ENCODE measurements at regions not wholly inside any gene's neighbourhood (a gene's known extent, or its start where the extent isn't known, plus 50 kb on each side); places are given as distances from the start of the nearest gene placed in this dataset.

DNA sequence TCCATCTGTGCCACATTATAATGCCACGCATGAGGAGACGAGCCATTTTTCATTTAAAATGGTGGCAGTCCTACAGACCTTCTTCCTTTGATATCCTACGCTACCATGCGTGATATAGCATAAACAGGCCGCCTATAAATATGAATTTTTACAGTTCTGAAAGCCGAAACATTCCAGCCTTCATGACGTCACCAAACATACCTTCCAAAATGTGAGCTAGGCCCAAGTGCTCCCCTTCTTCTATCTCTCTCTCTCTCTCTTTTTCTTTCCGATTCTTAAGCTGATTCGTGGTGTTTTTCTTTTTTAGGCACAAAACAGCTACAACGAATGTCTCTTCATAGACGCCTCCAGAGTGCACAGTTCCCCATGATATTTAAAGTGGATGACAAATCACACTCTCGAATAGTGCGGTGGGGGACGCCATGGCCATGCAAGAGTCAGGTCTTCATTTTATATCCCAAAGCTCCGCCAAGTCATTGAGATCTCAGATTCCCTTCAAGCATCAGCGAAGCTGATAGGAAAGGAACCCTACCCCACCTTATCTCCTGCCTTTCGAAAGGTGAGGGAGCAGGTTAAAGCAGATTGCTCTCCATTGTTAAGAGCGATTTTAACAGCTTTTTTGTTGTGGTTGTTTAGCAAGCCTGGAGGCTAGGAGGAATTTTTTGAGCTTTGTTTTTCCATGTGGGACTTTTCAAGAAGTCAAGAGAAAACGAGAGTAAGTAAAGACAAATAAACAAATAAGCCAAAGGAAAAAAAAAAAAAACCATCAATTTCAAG lies 436.3 kb downstream of the CMPK2 start:
- Histone ChIP-seq H3K27me3 (ENCODE audit: control insufficient read depth, insufficient read depth, low read length) (no peaks in the 10 kb centered on the region), H3K4me3 (ENCODE audit: low read depth, low read length) (no peak overlapping the region), H3K36me3 (ENCODE audit: control insufficient read depth, insufficient read depth, low read length) (no peaks in the 10 kb centered on the region)
- ChIA-PET CTCF (no interaction called here), POLR2A (interaction anchor here (0.7 kb wide), 1 partner anchor 22 kb away, joined by 24 read pairs; no protein-coding TSS in a partner anchor)
- TF ChIP-seq, protein P1, sequence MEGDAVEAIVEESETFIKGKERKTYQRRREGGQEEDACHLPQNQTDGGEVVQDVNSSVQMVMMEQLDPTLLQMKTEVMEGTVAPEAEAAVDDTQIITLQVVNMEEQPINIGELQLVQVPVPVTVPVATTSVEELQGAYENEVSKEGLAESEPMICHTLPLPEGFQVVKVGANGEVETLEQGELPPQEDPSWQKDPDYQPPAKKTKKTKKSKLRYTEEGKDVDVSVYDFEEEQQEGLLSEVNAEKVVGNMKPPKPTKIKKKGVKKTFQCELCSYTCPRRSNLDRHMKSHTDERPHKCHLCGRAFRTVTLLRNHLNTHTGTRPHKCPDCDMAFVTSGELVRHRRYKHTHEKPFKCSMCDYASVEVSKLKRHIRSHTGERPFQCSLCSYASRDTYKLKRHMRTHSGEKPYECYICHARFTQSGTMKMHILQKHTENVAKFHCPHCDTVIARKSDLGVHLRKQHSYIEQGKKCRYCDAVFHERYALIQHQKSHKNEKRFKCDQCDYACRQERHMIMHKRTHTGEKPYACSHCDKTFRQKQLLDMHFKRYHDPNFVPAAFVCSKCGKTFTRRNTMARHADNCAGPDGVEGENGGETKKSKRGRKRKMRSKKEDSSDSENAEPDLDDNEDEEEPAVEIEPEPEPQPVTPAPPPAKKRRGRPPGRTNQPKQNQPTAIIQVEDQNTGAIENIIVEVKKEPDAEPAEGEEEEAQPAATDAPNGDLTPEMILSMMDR (IDR thresholded peaks at IDR 0.05; ENCODE audit: insufficient read depth, low read depth, low read length), result no peak
- no peak for DNase-seq (ENCODE audit: low read depth)

DNA sequence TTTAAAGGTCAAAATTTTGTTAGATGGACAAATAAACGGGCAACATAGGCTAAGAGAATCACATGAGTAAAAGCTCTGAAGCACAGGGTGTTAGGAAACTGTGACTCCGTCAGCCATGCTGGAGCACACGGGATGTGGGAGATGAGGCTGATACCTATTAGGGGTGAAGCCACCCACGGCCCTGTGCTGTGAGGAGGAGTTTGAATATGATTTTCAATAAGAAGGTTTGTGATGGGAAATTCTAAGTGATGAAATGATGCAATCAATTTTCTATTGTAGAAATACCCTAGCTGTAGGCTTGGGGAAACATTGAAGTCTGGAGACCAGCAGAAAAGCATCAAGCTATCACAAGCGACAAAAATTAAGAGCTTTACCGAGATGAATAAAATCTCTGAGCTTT lies 431.3 kb downstream of the CMPK2 start:
- ChIA-PET CTCF (no interaction called here), POLR2A (no interaction called here)
- TF ChIP-seq, protein P1 (IDR thresholded peaks at IDR 0.05; ENCODE audit: insufficient read depth, low read depth, low read length), result no peak
- Histone ChIP-seq H3K4me3 (ENCODE audit: low read depth, low read length) (no peak overlapping the region), H3K27me3 (ENCODE audit: control insufficient read depth, insufficient read depth, low read length) (no peaks in the 10 kb centered on the region), H3K36me3 (ENCODE audit: control insufficient read depth, insufficient read depth, low read length) (no peaks in the 10 kb centered on the region)
- DNase-seq (ENCODE audit: low read depth), result no peak

DNA sequence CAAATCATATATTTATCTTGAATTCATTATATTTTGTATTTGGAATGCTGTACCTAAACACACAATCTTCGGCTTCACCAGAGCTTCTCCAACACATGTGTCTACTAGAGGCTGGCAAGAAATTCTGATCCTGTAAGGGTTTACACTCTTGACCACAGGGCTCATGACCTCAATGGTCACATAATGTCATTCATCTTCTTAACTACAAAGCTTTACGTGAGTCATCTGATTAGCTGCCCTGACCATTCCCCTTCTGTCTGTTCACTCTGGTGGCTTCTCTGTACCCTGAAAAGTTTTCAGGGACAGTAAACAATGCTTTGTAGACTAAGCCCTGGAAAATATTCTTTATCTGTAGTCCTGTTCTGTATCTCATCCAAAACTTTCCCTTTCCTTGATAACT lies 423.9 kb downstream of the CMPK2 start:
- Histone ChIP-seq H3K4me3 (ENCODE audit: low read depth, low read length) (no peak overlapping the region), H3K27me3 (ENCODE audit: control insufficient read depth, insufficient read depth, low read length) (no peaks in the 10 kb centered on the region), H3K36me3 (ENCODE audit: control insufficient read depth, insufficient read depth, low read length) (no peaks in the 10 kb centered on the region)
- ChIA-PET CTCF (no interaction called here), POLR2A (no interaction called here)
- DNase-seq (ENCODE audit: low read depth), result no peak
- TF ChIP-seq, protein P1 (IDR thresholded peaks at IDR 0.05; ENCODE audit: insufficient read depth, low read depth, low read length), result no peak

DNA sequence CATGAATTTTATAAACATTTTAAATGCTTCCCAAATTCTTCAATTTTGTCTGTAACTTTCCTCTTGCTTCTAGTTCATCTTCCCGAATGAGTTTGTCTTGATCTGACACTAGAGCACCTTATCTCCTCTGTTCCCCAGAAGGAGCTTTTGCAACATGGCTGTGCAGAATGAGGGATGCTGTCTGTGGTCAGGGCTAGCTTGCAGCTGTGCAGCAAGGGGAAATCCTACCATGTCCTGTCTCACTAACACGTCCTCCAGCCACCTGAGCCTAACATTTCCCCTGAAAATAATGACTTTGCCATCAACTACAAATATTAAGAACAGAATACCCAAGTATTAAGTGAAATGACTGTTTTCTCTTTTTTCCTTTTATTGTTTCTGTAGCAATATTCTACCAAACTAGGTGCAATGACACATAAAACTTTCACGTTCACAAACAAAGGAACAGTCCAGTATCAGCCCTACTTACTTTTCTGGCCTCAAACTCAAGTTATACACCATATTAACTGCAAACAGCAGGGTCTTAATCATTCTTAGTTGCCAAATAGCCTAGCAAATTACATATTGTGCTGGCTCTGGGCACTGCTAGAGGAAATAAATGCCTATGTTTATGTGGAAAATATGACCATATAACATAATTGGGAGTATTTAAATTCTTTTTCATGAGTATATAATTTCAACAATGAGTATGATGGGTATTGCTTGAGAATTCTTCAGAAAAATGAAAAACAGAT lies 423.3 kb downstream of the CMPK2 start:
- ChIA-PET POLR2A (no interaction called here), CTCF (no interaction called here)
- Histone ChIP-seq H3K36me3 (ENCODE audit: control insufficient read depth, insufficient read depth, low read length) (no peaks in the 10 kb centered on the region), H3K4me3 (ENCODE audit: low read depth, low read length) (no peak overlapping the region), H3K27me3 (ENCODE audit: control insufficient read depth, insufficient read depth, low read length) (no peaks in the 10 kb centered on the region)
- TF ChIP-seq, protein P1 (IDR thresholded peaks at IDR 0.05; ENCODE audit: insufficient read depth, low read depth, low read length), result no peak
- no peak for DNase-seq (ENCODE audit: low read depth)

DNA sequence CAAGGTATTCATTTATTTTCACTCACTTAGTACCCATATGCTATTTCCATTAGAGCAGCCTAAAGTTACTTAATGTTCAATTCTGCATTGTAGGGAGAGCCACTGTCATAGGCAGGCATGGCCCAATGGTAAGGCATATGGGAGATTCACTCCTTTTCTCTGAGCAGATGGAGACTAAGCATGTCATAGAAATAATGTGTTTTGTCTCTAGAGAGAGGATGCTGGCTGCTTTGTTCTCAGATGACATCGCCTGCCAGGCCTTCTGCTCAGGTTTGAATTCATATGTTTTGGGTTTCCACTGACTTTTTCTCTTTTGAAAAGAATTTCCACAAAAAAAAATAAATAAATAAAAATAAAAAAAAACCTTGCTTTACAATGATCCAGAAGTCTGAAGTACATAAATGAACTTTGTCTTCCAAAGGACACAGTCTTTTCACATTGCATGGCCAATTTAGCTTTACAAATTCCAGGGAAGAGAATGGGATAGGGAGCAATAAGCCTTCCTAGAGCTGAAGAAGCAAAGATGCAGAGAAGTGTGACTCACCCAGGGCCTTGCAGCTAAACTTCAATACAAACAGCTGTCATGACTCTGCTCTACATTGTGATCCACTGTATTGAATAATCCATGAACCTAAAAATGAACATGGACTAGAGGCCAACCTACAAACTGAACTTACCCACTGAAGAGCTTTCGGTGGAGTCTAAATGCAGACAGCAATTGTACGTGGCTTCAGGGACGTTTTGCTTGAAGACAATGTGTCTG lies 422.5 kb downstream of the CMPK2 start:
- Histone ChIP-seq H3K4me3 (ENCODE audit: low read depth, low read length) (no peak overlapping the region), H3K36me3 (ENCODE audit: control insufficient read depth, insufficient read depth, low read length) (no peaks in the 10 kb centered on the region), H3K27me3 (ENCODE audit: control insufficient read depth, insufficient read depth, low read length) (no peaks in the 10 kb centered on the region)
- ChIA-PET POLR2A (no interaction called here), CTCF (interaction anchor here (0.6 kb wide), 1 partner anchor 105 kb away, joined by 4 read pairs; no protein-coding TSS in a partner anchor)
- TF ChIP-seq, protein P1 (IDR thresholded peaks at IDR 0.05; ENCODE audit: insufficient read depth, low read depth, low read length), result no peak
- DNase-seq (ENCODE audit: low read depth), result no peak
